ENCODE measurements at regions not wholly inside any gene's neighbourhood (a gene's known extent, or its start where the extent isn't known, plus 50 kb on each side); places are given as distances from the start of the nearest gene placed in this dataset.

GRCh38 chr10:88091490-88092061 is 228.2 kb downstream of the PTEN start:
- in situ Hi-C loops (cut with HindIII; ENCODE audit: low pct_unique_long_range_greater_than_20kb, low sequenced_read_pairs), result no loop called here
- TF ChIP-seq JUND (IDR thresholded peaks at IDR 0.05; ENCODE audit: low read depth), result no peak
- DNase-seq (ENCODE audit: low read depth in 1 of 2, low spot score in 1 of 2), result no peak

GRCh38 chr10:88092265-88092664 is 228.8 kb downstream of the PTEN start:
- in situ Hi-C loops (cut with HindIII; ENCODE audit: low pct_unique_long_range_greater_than_20kb, low sequenced_read_pairs), result no loop called here
- TF ChIP-seq JUND (IDR thresholded peaks at IDR 0.05; ENCODE audit: low read depth), result no peak
- DNase-seq (ENCODE audit: low read depth in 1 of 2, low spot score in 1 of 2), result no peak

GRCh38 chr10:88092973-88093372 is 229.5 kb downstream of the PTEN start:
- no peak for TF ChIP-seq JUND (IDR thresholded peaks at IDR 0.05; ENCODE audit: low read depth)
- DNase-seq (ENCODE audit: low read depth in 1 of 2, low spot score in 1 of 2), result no peak
- in situ Hi-C loops (cut with HindIII; ENCODE audit: low pct_unique_long_range_greater_than_20kb, low sequenced_read_pairs), result no loop called here

GRCh38 chr10:88094795-88095194 is 231.4 kb downstream of the PTEN start:
- DNase-seq (ENCODE audit: low read depth in 1 of 2, low spot score in 1 of 2), result no peak
- no peak for TF ChIP-seq JUND (IDR thresholded peaks at IDR 0.05; ENCODE audit: low read depth)
- in situ Hi-C loops (cut with HindIII; ENCODE audit: low pct_unique_long_range_greater_than_20kb, low sequenced_read_pairs), result no loop called here

- in situ Hi-C loops (cut with HindIII; ENCODE audit: low pct_unique_long_range_greater_than_20kb, low sequenced_read_pairs), result no loop called here
- no peak for DNase-seq (ENCODE audit: low read depth in 1 of 2, low spot score in 1 of 2)
- no peak for TF ChIP-seq JUND (IDR thresholded peaks at IDR 0.05; ENCODE audit: low read depth)
Measured at GRCh38 chr10:88095223-88095721, 231.8 kb downstream of the PTEN start.

- in situ Hi-C loops (cut with HindIII; ENCODE audit: low pct_unique_long_range_greater_than_20kb, low sequenced_read_pairs), result no loop called here
- TF ChIP-seq JUND (IDR thresholded peaks at IDR 0.05; ENCODE audit: low read depth), result no peak
- DNase-seq (ENCODE audit: low read depth in 1 of 2, low spot score in 1 of 2), result no peak
Measured at GRCh38 chr10:88095778-88096431, 232.5 kb downstream of the PTEN start.

GRCh38 chr10:88097092-88097516 is 233.7 kb downstream of the PTEN start:
- no peak for TF ChIP-seq JUND (IDR thresholded peaks at IDR 0.05; ENCODE audit: low read depth)
- no peak for DNase-seq (ENCODE audit: low read depth in 1 of 2, low spot score in 1 of 2)
- in situ Hi-C loops (cut with HindIII; ENCODE audit: low pct_unique_long_range_greater_than_20kb, low sequenced_read_pairs), result no loop called here

GRCh38 chr10:88097536-88097935 is 234.1 kb downstream of the PTEN start:
- DNase-seq (ENCODE audit: low read depth in 1 of 2, low spot score in 1 of 2), result no peak
- in situ Hi-C loops (cut with HindIII; ENCODE audit: low pct_unique_long_range_greater_than_20kb, low sequenced_read_pairs), result no loop called here
- no peak for TF ChIP-seq JUND (IDR thresholded peaks at IDR 0.05; ENCODE audit: low read depth)

- in situ Hi-C loops (cut with HindIII; ENCODE audit: low pct_unique_long_range_greater_than_20kb, low sequenced_read_pairs), result loop anchor here (25.0 kb wide), 1 partner anchor 238 kb away; the partner anchor contains the start of genes KLLN and PTEN
Measured at GRCh38 chr10:88100281-88100680, 236.9 kb downstream of the PTEN start.

GRCh38 chr10:88101666-88102065 is 238.2 kb downstream of the PTEN start:
- DNase-seq (ENCODE audit: low read depth in 1 of 2, low spot score in 1 of 2), result no peak
- in situ Hi-C loops (cut with HindIII; ENCODE audit: low pct_unique_long_range_greater_than_20kb, low sequenced_read_pairs), result loop anchor here (25.0 kb wide), 1 partner anchor 239 kb away; the partner anchor contains the start of genes KLLN and PTEN
- TF ChIP-seq JUND (IDR thresholded peaks at IDR 0.05; ENCODE audit: low read depth), result no peak

More at GRCh38 chr10:88100281-88100680, 236.9 kb downstream of the PTEN start:
- TF ChIP-seq JUND (IDR thresholded peaks at IDR 0.05; ENCODE audit: low read depth), result no peak
- DNase-seq (ENCODE audit: low read depth in 1 of 2, low spot score in 1 of 2), result no peak

GRCh38 chr10:88103576-88103975 is 240.2 kb downstream of the PTEN start:
- no peak for DNase-seq (ENCODE audit: low read depth in 1 of 2, low spot score in 1 of 2)
- in situ Hi-C loops (cut with HindIII; ENCODE audit: low pct_unique_long_range_greater_than_20kb, low sequenced_read_pairs), result loop anchor here (25.0 kb wide), 1 partner anchor 241 kb away; the partner anchor contains the start of genes KLLN and PTEN
- no peak for TF ChIP-seq JUND (IDR thresholded peaks at IDR 0.05; ENCODE audit: low read depth)

- TF ChIP-seq JUND (IDR thresholded peaks at IDR 0.05; ENCODE audit: low read depth), result no peak
- DNase-seq (ENCODE audit: low read depth in 1 of 2, low spot score in 1 of 2), result no peak
- in situ Hi-C loops (cut with HindIII; ENCODE audit: low pct_unique_long_range_greater_than_20kb, low sequenced_read_pairs), result loop anchor here (25.0 kb wide), 1 partner anchor 242 kb away; the partner anchor contains the start of genes KLLN and PTEN
Measured at GRCh38 chr10:88104223-88104622, 240.8 kb downstream of the PTEN start.

GRCh38 chr10:88106366-88106765 is 242.9 kb downstream of the PTEN start:
- no peak for DNase-seq (ENCODE audit: low read depth in 1 of 2, low spot score in 1 of 2)

More at GRCh38 chr10:88106366-88106765, 242.9 kb downstream of the PTEN start:
- no peak for TF ChIP-seq JUND (IDR thresholded peaks at IDR 0.05; ENCODE audit: low read depth)
- in situ Hi-C loops (cut with HindIII; ENCODE audit: low pct_unique_long_range_greater_than_20kb, low sequenced_read_pairs), result loop anchor here (25.0 kb wide), 1 partner anchor 244 kb away; the partner anchor contains the start of genes KLLN and PTEN

Measured in T47D (cell line).